ENCODE measurements at regions not wholly inside any gene's neighbourhood (a gene's known extent, or its start where the extent isn't known, plus 50 kb on each side); places are given as distances from the start of the nearest gene placed in this dataset.

DNA sequence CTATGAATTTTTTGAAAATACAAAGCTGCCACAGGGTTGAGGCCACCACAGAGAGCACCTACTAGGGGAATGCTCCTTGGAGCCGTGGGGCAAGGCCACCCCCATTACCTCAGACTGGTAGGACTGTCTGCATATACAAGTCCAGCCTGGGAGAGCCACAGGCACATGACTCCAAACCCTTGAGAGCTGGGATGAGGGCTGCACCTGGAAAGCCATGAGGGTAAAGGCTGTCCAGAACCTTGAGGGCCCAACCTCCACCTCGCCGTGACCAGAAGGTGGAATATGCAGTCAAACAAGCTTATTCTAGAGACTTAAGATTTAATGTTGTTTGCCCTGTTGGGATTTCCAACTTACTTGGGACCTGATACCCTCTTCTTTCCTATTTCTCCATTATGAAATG lies 69.5 kb upstream of the TSLP start:
- no peak for TF ChIP-seq TCF12 (IDR thresholded peaks at IDR 0.05; ENCODE audit: low read depth)
- no peak for TF ChIP-seq EP300 (IDR thresholded peaks at IDR 0.05; ENCODE audit: borderline replicate concordance)

Data from Ishikawa (cell line).